HEK293 (cell line): ENCODE measurements at regions not wholly inside any gene's neighbourhood (a gene's known extent, or its start where the extent isn't known, plus 50 kb on each side); places are given as distances from the start of the nearest gene placed in this dataset.

ENCODE experiments used
- CTCF ChIA-PET: fragments of 350-600 bp; formaldehyde crosslinking; extraction: SDS; loops from one replicate; lab custom pipeline; 2021; ENCODE audit warnings: antibody characterized with exemption; lab: Yijun Ruan, JAX
- POLR2A ChIA-PET: fragments of 300-600 bp; formaldehyde crosslinking; extraction: SDS; loops from one replicate; lab custom pipeline; 2020; ENCODE audit warnings: antibody characterized with exemption, inconsistent platforms; lab: Yijun Ruan, JAX
- H3K27ac ChIP-seq: fragments of 200-500 bp; sonication (Bioruptor generic); 2 replicates; pipeline ENCODE4 v1.5.1; 2014; ENCODE audit warnings: low read depth, low read length, control low read depth, inconsistent platforms; ENCODE audit errors: extremely low read depth
- H3K36me3 ChIP-seq, 2 experiments: fragments of 200-500 bp in 1 of 2; sonication (Bioruptor generic) in 1 of 2; 1 replicate in 1 of 2; 2 replicates in 1 of 2; pipeline ENCODE4 v1.5.1; 2014 to 2017; ENCODE audit warnings: inconsistent platforms in 2 of 2, low read length in 2 of 2; ENCODE audit not compliant: control insufficient read depth in 2 of 2, insufficient read depth in 1 of 2
- H3K4me1 ChIP-seq: fragments of 200-500 bp; sonication (Bioruptor generic); 2 replicates; pipeline ENCODE4 v1.5.1; 2014; ENCODE audit warnings: mild to moderate bottlenecking, low read length, inconsistent platforms; ENCODE audit not compliant: control insufficient read depth, insufficient read depth
- H3K4me3 ChIP-seq: 2 replicates; pipeline ENCODE4 v1.5.1; 2011; ENCODE audit warnings: low read depth, mild to moderate bottlenecking, control low read depth, low read length, moderate library complexity
- H3K9me3 ChIP-seq: fragments of 200-500 bp; sonication (Bioruptor generic); 2 replicates; pipeline ENCODE4 v1.5.1; 2014; ENCODE audit warnings: low read depth, low read length, inconsistent platforms; ENCODE audit not compliant: control insufficient read depth, insufficient read depth
- KLF10 ChIP-seq: fragments of 450-650 bp; IDR thresholded peaks from 2 replicates; pipeline ENCODE4 v1.5.1; 2018; ENCODE audit warnings: missing biosample characterization, mild to moderate bottlenecking, missing genetic modification characterization
- KLF7 ChIP-seq: fragments of 450-650 bp; formaldehyde crosslinking; IDR thresholded peaks from 2 replicates; pipeline ENCODE4 v1.5.1; 2016; ENCODE audit warnings: missing biosample characterization, missing genetic modification characterization, borderline replicate concordance
- REPIN1 ChIP-seq: fragments of 450-650 bp; formaldehyde crosslinking; IDR thresholded peaks from 2 replicates; pipeline ENCODE4 v1.5.1; 2017; ENCODE audit warnings: missing biosample characterization, missing genetic modification characterization, low read depth
- SETDB1 ChIP-seq: IDR thresholded peaks from one replicate; pipeline ENCODE4 v1.6.1; 2017; ENCODE audit warnings: mild to moderate bottlenecking, low read length, moderate library complexity, mixed read lengths; ENCODE audit not compliant: insufficient read length
- ZEB2 ChIP-seq: fragments of 450-650 bp; formaldehyde crosslinking; IDR thresholded peaks from 2 replicates; pipeline ENCODE4 v1.5.1; 2016; ENCODE audit warnings: missing biosample characterization, missing genetic modification characterization
- ZNF114 ChIP-seq: fragments of 450-650 bp; formaldehyde crosslinking; IDR thresholded peaks from 2 replicates; pipeline ENCODE4 v1.5.0; 2017; ENCODE audit warnings: missing biosample characterization, missing genetic modification characterization
- ZNF16 ChIP-seq: fragments of 450-650 bp; formaldehyde crosslinking; IDR thresholded peaks from 2 replicates; pipeline ENCODE4 v1.5.1; 2016; ENCODE audit warnings: low read depth, missing biosample characterization, missing genetic modification characterization
- ZNF23 ChIP-seq: fragments of 450-650 bp; formaldehyde crosslinking; IDR thresholded peaks from 2 replicates; pipeline ENCODE4 v1.5.1; 2016; ENCODE audit warnings: missing biosample characterization, missing genetic modification characterization, borderline replicate concordance
- ZNF341 ChIP-seq: fragments of 450-650 bp; formaldehyde crosslinking; IDR thresholded peaks from 2 replicates; pipeline ENCODE4; 2016; ENCODE audit warnings: low read depth, missing biosample characterization, missing genetic modification characterization
- ZNF558 ChIP-seq: fragments of 450-650 bp; formaldehyde crosslinking; IDR thresholded peaks from 2 replicates; pipeline ENCODE4 v1.5.1; 2016; ENCODE audit warnings: missing biosample characterization, missing genetic modification characterization
- ZNF560 ChIP-seq: fragments of 450-650 bp; formaldehyde crosslinking; IDR thresholded peaks from 2 replicates; pipeline ENCODE4 v1.5.1; 2017; ENCODE audit warnings: missing biosample characterization, missing genetic modification characterization, borderline replicate concordance
- ZNF623 ChIP-seq: fragments of 450-650 bp; formaldehyde crosslinking; IDR thresholded peaks from 2 replicates; pipeline ENCODE4 v1.5.1; 2016; ENCODE audit warnings: missing biosample characterization, missing genetic modification characterization
- ZNF654 ChIP-seq: fragments of 450-650 bp; formaldehyde crosslinking; IDR thresholded peaks from 2 replicates; pipeline ENCODE4 v1.5.1; 2016; ENCODE audit warnings: low read depth, missing biosample characterization, missing genetic modification characterization
- ZNF768 ChIP-seq: fragments of 450-650 bp; formaldehyde crosslinking; IDR thresholded peaks from 2 replicates; pipeline ENCODE4 v1.5.1; 2018; ENCODE audit warnings: missing biosample characterization, mild to moderate bottlenecking, missing genetic modification characterization
- ZNF830 ChIP-seq: fragments of 450-650 bp; IDR thresholded peaks from 2 replicates; pipeline ENCODE4 v1.5.0; 2018; ENCODE audit warnings: missing biosample characterization, missing genetic modification characterization, low read depth, mild to moderate bottlenecking, moderate library complexity
- ZNF837 ChIP-seq: fragments of 450-650 bp; formaldehyde crosslinking; IDR thresholded peaks from 2 replicates; pipeline ENCODE4 v1.5.1; 2016; ENCODE audit warnings: missing biosample characterization, missing genetic modification characterization
- ZSCAN30 ChIP-seq: fragments of 450-650 bp; IDR thresholded peaks from 2 replicates; pipeline ENCODE4 v1.5.1; 2018; ENCODE audit warnings: missing biosample characterization, mild to moderate bottlenecking, missing genetic modification characterization, moderate library complexity
- ZXDB ChIP-seq: fragments of 450-650 bp; formaldehyde crosslinking; IDR thresholded peaks from 2 replicates; pipeline ENCODE4 v1.5.1; 2016; ENCODE audit warnings: missing biosample characterization, missing genetic modification characterization
- TF ChIP-seq, protein P1 (sequence below): fragments of 450-650 bp; IDR thresholded peaks from 2 replicates; pipeline ENCODE4 v1.5.1; 2018; ENCODE audit warnings: missing biosample characterization, mild to moderate bottlenecking, missing genetic modification characterization
- TF ChIP-seq, protein P2 (sequence below): fragments of 450-650 bp; formaldehyde crosslinking; IDR thresholded peaks from 2 replicates; pipeline ENCODE4; 2016; ENCODE audit warnings: missing biosample characterization, missing genetic modification characterization
- TF ChIP-seq, protein P3 (sequence below): fragments of 450-650 bp; formaldehyde crosslinking; IDR thresholded peaks from 2 replicates; pipeline ENCODE4 v1.5.1; 2016; ENCODE audit warnings: missing biosample characterization, missing genetic modification characterization, low read depth
- TF ChIP-seq, protein P4 (sequence below): fragments of 450-650 bp; formaldehyde crosslinking; IDR thresholded peaks from 2 replicates; pipeline ENCODE4 v1.5.1; 2016; ENCODE audit warnings: missing biosample characterization, missing genetic modification characterization
- TF ChIP-seq, protein P5 (sequence below): fragments of 450-650 bp; formaldehyde crosslinking; IDR thresholded peaks from 2 replicates; pipeline ENCODE4 v1.5.1; 2016; ENCODE audit warnings: missing biosample characterization, missing genetic modification characterization

DNA sequence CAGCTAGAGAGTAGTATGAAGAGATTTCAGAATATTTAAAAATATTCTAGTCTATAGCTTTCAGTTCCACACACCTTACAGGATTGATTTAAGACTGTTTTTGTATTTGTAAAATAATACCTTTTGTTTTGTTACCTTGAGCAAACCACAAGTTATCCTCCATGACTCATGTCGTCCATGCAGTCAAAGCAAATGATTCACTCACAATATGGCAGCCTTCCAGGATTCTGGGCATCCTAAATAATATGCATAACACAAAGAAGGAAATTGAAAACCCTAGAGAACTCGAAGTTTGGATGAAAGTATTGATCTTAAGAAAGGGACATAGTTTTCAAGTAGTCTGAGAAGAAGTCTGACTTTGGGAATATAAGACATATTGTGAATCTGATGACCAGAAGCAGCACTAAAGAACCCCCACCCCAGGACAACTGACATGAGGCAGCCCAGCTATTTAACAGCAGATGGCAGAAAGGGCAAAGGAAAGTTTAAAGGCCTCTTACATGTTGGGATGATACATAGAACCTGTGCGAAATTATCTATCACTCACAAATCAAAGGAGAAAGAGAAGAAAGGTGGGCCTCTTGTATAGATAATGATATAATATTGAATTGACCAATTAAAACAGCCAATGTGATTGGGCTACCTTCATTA, 857.9 kb downstream of the BRINP3 start:
- Histone ChIP-seq H3K4me1 (no peaks in the 10 kb centered on the region), H3K27ac (no peak overlapping the region), H3K9me3 (no peaks in the 10 kb centered on the region)
- CTCF ChIA-PET: no interaction called here
- TF ChIP-seq, protein P1, sequence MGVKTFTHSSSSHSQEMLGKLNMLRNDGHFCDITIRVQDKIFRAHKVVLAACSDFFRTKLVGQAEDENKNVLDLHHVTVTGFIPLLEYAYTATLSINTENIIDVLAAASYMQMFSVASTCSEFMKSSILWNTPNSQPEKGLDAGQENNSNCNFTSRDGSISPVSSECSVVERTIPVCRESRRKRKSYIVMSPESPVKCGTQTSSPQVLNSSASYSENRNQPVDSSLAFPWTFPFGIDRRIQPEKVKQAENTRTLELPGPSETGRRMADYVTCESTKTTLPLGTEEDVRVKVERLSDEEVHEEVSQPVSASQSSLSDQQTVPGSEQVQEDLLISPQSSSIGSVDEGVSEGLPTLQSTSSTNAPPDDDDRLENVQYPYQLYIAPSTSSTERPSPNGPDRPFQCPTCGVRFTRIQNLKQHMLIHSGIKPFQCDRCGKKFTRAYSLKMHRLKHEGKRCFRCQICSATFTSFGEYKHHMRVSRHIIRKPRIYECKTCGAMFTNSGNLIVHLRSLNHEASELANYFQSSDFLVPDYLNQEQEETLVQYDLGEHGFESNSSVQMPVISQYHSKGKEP (tag by site-specific recombination): no peak
- TF ChIP-seq SETDB1 (no peak), ZSCAN30 (no peak), REPIN1 (tag by site-specific recombination) (no peak), ZNF560 (tag by site-specific recombination) (no peak), ZNF830 (tag by site-specific recombination) (no peak), KLF7 (tag by site-specific recombination) (no peak), ZNF623 (tag by site-specific recombination) (no peak), ZNF654 (tag by site-specific recombination) (no peak), ZNF558 (tag by site-specific recombination) (no peak), ZNF341 (tag by site-specific recombination) (no peak), ZNF114 (tag by site-specific recombination) (no peak), ZNF837 (tag by site-specific recombination) (no peak), ZNF768 (tag by site-specific recombination) (no peak)
- TF ChIP-seq, protein P2, sequence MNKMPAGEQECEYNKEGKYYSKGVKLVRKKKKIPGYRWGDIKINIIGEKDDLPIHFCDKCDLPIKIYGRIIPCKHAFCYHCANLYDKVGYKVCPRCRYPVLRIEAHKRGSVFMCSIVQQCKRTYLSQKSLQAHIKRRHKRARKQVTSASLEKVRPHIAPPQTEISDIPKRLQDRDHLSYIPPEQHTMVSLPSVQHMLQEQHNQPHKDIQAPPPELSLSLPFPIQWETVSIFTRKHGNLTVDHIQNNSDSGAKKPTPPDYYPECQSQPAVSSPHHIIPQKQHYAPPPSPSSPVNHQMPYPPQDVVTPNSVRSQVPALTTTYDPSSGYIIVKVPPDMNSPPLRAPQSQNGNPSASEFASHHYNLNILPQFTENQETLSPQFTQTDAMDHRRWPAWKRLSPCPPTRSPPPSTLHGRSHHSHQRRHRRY (tag by site-specific recombination): no peak
- TF ChIP-seq, all 188 proteins: peak for 0
- H3K4me3 ChIP-seq: no peak overlapping the region
- no peaks in the 10 kb centered on the region for H3K36me3 ChIP-seq
- POLR2A ChIA-PET: no interaction called here

DNA sequence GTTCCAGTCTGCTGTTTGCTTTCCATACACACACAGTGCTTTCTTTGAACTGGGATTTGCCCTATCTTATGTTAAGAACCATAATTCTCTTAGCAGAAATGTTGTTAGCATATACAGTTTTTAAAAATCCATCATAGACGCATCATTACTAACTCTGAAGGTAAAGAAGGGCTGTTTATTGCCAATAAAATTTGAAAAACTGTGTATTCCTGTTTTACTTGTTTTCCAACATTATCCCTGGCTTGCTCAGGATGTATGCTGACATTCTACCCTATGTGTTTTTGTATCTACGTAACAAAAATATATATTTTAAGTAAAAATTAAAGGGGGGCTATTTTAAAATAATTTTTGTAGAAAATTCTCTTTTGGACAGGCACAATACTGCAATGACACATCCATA, 857.2 kb downstream of the BRINP3 start:
- Histone ChIP-seq H3K36me3 (no peaks in the 10 kb centered on the region), H3K27ac (no peak overlapping the region), H3K4me1 (no peaks in the 10 kb centered on the region), H3K4me3 (no peak overlapping the region), H3K9me3 (no peaks in the 10 kb centered on the region)
- TF ChIP-seq ZEB2 (tag by site-specific recombination) (no peak), ZNF16 (tag by site-specific recombination) (no peak), ZXDB (no peak), KLF10 (tag by site-specific recombination) (no peak), ZNF23 (tag by site-specific recombination) (no peak)
- TF ChIP-seq, protein P2 (tag by site-specific recombination): no peak
- TF ChIP-seq, protein P3, sequence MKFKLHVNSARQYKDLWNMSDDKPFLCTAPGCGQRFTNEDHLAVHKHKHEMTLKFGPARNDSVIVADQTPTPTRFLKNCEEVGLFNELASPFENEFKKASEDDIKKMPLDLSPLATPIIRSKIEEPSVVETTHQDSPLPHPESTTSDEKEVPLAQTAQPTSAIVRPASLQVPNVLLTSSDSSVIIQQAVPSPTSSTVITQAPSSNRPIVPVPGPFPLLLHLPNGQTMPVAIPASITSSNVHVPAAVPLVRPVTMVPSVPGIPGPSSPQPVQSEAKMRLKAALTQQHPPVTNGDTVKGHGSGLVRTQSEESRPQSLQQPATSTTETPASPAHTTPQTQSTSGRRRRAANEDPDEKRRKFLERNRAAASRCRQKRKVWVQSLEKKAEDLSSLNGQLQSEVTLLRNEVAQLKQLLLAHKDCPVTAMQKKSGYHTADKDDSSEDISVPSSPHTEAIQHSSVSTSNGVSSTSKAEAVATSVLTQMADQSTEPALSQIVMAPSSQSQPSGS (tag by site-specific recombination): no peak
- TF ChIP-seq, protein P4, sequence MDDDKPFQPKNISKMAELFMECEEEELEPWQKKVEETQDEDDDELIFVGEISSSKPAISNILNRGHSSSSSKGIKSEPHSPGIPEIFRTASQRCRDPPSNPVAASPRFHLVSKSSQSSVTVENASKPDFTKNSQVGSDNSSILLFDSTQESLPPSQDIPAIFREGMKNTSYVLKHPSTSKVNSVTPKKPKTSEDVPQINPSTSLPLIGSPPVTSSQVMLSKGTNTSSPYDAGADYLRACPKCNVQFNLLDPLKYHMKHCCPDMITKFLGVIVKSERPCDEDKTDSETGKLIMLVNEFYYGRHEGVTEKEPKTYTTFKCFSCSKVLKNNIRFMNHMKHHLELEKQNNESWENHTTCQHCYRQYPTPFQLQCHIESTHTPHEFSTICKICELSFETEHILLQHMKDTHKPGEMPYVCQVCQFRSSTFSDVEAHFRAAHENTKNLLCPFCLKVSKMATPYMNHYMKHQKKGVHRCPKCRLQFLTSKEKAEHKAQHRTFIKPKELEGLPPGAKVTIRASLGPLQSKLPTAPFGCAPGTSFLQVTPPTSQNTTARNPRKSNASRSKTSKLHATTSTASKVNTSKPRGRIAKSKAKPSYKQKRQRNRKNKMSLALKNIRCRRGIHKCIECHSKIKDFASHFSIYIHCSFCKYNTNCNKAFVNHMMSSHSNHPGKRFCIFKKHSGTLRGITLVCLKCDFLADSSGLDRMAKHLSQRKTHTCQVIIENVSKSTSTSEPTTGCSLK (tag by site-specific recombination): no peak
- TF ChIP-seq, protein P5, sequence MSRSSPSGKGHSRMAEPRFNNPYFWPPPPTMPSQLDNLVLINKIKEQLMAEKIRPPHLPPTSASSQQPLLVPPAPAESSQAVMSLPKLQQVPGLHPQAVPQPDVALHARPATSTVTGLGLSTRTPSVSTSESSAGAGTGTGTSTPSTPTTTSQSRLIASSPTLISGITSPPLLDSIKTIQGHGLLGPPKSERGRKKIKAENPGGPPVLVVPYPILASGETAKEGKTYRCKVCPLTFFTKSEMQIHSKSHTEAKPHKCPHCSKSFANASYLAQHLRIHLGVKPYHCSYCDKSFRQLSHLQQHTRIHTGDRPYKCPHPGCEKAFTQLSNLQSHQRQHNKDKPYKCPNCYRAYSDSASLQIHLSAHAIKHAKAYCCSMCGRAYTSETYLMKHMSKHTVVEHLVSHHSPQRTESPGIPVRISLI (tag by site-specific recombination): no peak
- ChIA-PET POLR2A (no interaction called here), CTCF (interaction anchor here (0.6 kb wide), 1 partner anchor 56 kb away, joined by 5 read pairs; no protein-coding TSS in a partner anchor)
